Cardiac fibroblast (primary cell): ENCODE measurements at regions not wholly inside any gene's neighbourhood (a gene's known extent, or its start where the extent isn't known, plus 50 kb on each side); places are given as distances from the start of the nearest gene placed in this dataset.
A peak's percentile ranks its signal among the peaks of the same experiment; 100 is the strongest.

Experiments used
- DNase-seq, 2 donors: peaks; one replicate each; pipeline versions ENCODE4 v3.0.0 to v3.0.0-alpha.2; 2010; ENCODE audit warnings: low read depth in 2 of 2
- H3K4me3 ChIP-seq, 2 donors: replicated peaks in 1 of 2; 1 replicate in 1 of 2; 2 replicates in 1 of 2; pipeline ENCODE4 v1.5.1; 2011; ENCODE audit warnings: low read depth in 2 of 2, low read length in 2 of 2, mild to moderate bottlenecking in 2 of 2, moderate library complexity in 1 of 2
- TF ChIP-seq, protein P1 (sequence below): IDR thresholded peaks from one replicate; pipeline ENCODE4 v1.5.1; 2011; ENCODE audit warnings: low read depth, mild to moderate bottlenecking, low read length, inconsistent platforms

GRCh38 chr10:120260456-120260855 lies 196.6 kb upstream of the PLPP4 start:
- no peak for DNase-seq
- TF ChIP-seq, protein P1, sequence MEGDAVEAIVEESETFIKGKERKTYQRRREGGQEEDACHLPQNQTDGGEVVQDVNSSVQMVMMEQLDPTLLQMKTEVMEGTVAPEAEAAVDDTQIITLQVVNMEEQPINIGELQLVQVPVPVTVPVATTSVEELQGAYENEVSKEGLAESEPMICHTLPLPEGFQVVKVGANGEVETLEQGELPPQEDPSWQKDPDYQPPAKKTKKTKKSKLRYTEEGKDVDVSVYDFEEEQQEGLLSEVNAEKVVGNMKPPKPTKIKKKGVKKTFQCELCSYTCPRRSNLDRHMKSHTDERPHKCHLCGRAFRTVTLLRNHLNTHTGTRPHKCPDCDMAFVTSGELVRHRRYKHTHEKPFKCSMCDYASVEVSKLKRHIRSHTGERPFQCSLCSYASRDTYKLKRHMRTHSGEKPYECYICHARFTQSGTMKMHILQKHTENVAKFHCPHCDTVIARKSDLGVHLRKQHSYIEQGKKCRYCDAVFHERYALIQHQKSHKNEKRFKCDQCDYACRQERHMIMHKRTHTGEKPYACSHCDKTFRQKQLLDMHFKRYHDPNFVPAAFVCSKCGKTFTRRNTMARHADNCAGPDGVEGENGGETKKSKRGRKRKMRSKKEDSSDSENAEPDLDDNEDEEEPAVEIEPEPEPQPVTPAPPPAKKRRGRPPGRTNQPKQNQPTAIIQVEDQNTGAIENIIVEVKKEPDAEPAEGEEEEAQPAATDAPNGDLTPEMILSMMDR = no peak
- no peak overlapping the region for H3K4me3 ChIP-seq

DNA sequence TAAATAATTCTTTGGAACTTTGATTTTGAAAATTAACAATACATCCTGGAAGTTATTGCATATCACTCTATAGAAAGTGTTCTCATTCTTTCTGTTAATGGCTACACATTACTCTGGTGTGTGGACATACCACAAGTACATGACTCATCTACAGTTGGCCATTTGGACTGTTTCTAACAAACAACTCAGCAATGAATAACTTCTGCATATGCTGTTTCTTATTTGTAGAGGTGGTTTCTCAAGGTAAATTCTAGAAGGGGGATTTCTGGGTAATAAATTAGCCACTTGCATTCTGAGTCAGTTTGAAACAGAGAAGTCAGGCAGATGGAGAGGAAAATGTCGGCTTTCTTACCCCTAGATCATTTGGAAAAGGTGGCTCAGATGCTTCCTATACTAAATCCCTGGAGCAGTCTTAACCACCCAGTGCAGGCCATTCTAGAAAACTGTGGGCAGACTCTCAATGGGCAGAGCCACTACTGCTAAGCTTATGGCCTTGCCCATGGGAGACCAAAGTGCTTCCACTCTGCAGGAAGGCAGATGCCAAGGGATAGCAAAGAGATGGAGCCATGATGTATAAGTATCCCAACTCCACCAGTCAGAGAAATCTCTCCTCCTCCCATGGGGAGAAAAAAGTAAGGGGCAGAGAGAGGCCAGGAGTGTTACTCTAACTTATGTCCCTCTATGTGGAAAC lies 194.0 kb upstream of the PLPP4 start:
- H3K4me3 ChIP-seq = no peak overlapping the region
- DNase-seq = peak in 1 of 2 donors; percentile 1
- TF ChIP-seq, protein P1 = no peak

- TF ChIP-seq, protein P1 = no peak
- no peak for DNase-seq
- no peak overlapping the region for H3K4me3 ChIP-seq
These were observed 191.0 kb upstream of the PLPP4 start for GRCh38 chr10:120266022-120266421.

DNA sequence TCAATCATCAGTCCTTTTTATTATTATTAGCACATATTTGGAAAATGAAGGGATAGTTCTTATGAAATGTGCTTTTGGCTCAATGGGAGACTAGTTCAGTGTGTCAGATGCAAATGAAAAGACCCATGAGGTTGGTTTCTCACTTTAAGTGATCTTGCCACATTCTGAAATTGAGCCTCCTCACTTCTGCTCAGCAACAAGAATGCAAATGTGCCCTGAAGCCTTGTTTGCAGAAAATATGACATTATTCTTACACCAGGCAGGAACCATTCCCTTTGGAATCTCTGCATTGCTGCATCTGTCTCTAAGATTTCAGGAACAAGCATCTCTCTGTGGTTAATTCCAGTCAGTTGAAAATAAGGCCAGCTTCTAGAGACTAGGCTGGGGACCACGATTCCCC lies 186.1 kb upstream of the PLPP4 start:
- no peak for DNase-seq
- TF ChIP-seq, protein P1 = no peak
- no peak overlapping the region for H3K4me3 ChIP-seq

- H3K4me3 ChIP-seq = no peak overlapping the region
- TF ChIP-seq, protein P1 = no peak
- no peak for DNase-seq
These were observed 185.3 kb upstream of the PLPP4 start for GRCh38 chr10:120271696-120272095.

- no peak for DNase-seq
- no peak overlapping the region for H3K4me3 ChIP-seq
- TF ChIP-seq, protein P1 = no peak
These were observed 184.7 kb upstream of the PLPP4 start for GRCh38 chr10:120272350-120272749.

DNA sequence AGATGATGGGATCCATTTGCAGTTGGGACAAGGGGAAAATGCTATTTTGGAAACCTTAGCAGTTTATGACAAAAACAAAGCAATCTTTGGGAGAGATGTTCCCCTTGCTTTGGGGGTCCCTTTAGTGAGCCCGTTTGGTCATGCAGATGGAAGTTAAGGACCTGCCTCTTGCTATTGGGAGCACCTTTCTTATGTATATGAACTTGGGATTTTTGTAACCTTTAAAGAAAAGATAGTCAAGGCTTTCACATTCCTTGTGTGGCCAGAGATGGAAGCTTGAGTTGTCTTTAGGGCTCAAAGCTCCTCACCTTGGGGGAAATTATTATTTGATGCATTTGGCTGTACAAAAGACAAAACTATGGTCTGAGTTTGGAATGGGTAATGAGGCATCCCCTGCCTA lies 179.0 kb upstream of the PLPP4 start:
- TF ChIP-seq, protein P1 = no peak
- no peak for DNase-seq

More for the DNA sequence above, 179.0 kb upstream of the PLPP4 start:
- H3K4me3 ChIP-seq = no peak overlapping the region
